Neural progenitor cell (in vitro differentiated cells): ENCODE measurements at regions not wholly inside any gene's neighbourhood (a gene's known extent, or its start where the extent isn't known, plus 50 kb on each side); places are given as distances from the start of the nearest gene placed in this dataset.

Experiments used
- DNase-seq: peaks from one replicate; pipeline ENCODE4 v3.0.0-alpha.2; 2016; ENCODE audit warnings: low spot score
- H2AFZ ChIP-seq: fragments of 200-600 bp; sonication (generic); replicated peaks from 2 replicates; pipeline ENCODE4 v1.6.1; 2016; ENCODE audit warnings: antibody characterized with exemption
- H3F3A ChIP-seq: fragments of 200-600 bp; sonication (generic); 2 replicates; pipeline ENCODE4 v1.6.1; 2016; ENCODE audit warnings: antibody characterized with exemption, low read depth
- H3K27ac ChIP-seq: fragments of 200-600 bp; sonication (generic); 2 replicates; pipeline ENCODE4 v1.5.1; 2016; ENCODE audit warnings: mild to moderate bottlenecking
- H3K27me3 ChIP-seq: fragments of 200-600 bp; sonication (generic); 2 replicates; pipeline ENCODE4 v1.6.1; 2016; ENCODE audit warnings: mild to moderate bottlenecking, moderate library complexity
- H3K36me3 ChIP-seq: fragments of 200-600 bp; sonication (generic); 2 replicates; pipeline ENCODE4 v1.5.1; 2016
- H3K4me1 ChIP-seq: fragments of 200-600 bp; sonication (generic); 2 replicates; pipeline ENCODE4 v1.6.1; 2016; ENCODE audit warnings: mixed run types
- H3K4me2 ChIP-seq: fragments of 200-600 bp; sonication (generic); 2 replicates; pipeline ENCODE4 v1.6.1; 2016
- H3K4me3 ChIP-seq: fragments of 200-600 bp; sonication (generic); 2 replicates; pipeline ENCODE4 v1.5.1; 2016
- H3K79me2 ChIP-seq: fragments of 200-600 bp; sonication (generic); 2 replicates; pipeline ENCODE4 v1.6.1; 2016; ENCODE audit warnings: low read depth
- H3K9ac ChIP-seq: fragments of 200-600 bp; sonication (generic); 2 replicates; pipeline ENCODE4 v1.6.1; 2016
- H3K9me3 ChIP-seq: fragments of 200-600 bp; sonication (generic); 2 replicates; pipeline ENCODE4 v1.5.1; 2016; ENCODE audit warnings: low read depth
- H4K20me1 ChIP-seq: fragments of 200-600 bp; sonication (generic); 2 replicates; pipeline ENCODE4 v1.6.1; 2016; ENCODE audit warnings: low read depth
- H3K27ac Mint-ChIP-seq: 3 replicates; pipeline ENCODE4 v1.8.0; 2021; ENCODE audit warnings: mixed read lengths
- H3K27me3 Mint-ChIP-seq: 2 replicates; pipeline ENCODE4 v1.8.0; 2022; ENCODE audit warnings: low read depth, mild to moderate bottlenecking, inconsistent platforms, moderate library complexity, mixed read lengths; ENCODE audit not compliant: insufficient read depth
- H3K36me3 Mint-ChIP-seq: 3 replicates; pipeline ENCODE4 v1.8.0; 2021; ENCODE audit warnings: mixed read lengths
- H3K4me1 Mint-ChIP-seq: 3 replicates; pipeline ENCODE4 v1.8.0; 2021; ENCODE audit warnings: mixed read lengths
- H3K4me3 Mint-ChIP-seq: 3 replicates; pipeline ENCODE4 v1.8.0; 2021; ENCODE audit warnings: mild to moderate bottlenecking, moderate library complexity, mixed read lengths
- H3K9me3 Mint-ChIP-seq: 3 replicates; pipeline ENCODE4 v1.8.0; 2020; ENCODE audit warnings: mixed read lengths
- EZH2 ChIP-seq: fragments of 200-600 bp; sonication (generic); IDR thresholded peaks from 2 replicates; pipeline ENCODE4 v1.6.1; 2017; ENCODE audit warnings: antibody characterized with exemption, mild to moderate bottlenecking, moderate library complexity
- EZH2phosphoT487 ChIP-seq: fragments of 200-600 bp; sonication (generic); IDR thresholded peaks from 2 replicates; pipeline ENCODE4 v1.6.1; 2017; ENCODE audit warnings: antibody characterized with exemption
- TF ChIP-seq, protein P1 (sequence below): fragments of 200-600 bp; sonication (generic); IDR thresholded peaks from 2 replicates; pipeline ENCODE4 v1.5.1; 2017; ENCODE audit warnings: antibody characterized with exemption, mild to moderate bottlenecking

DNA sequence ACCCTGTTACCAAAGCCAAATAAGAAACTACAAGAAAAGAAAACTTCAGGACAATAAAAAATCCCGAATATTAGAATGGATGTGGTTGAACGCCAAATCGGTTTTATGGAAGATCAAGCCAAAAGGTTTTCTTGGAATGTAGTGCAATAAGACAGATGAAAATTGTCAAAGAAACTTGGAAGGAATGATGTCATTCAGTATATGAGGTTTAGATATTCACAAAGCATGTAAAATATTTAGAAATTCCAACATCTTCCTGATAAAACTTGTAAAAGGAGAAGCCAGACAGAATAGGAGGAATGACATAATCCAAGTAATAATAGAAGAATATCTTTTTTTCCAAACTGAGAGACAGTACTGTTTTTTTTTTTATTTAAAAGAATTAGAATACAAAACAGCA, 130.3 kb upstream of the ZPLD1 start:
- no peaks in the 10 kb centered on the region for H3K36me3 Mint-ChIP-seq

DNA sequence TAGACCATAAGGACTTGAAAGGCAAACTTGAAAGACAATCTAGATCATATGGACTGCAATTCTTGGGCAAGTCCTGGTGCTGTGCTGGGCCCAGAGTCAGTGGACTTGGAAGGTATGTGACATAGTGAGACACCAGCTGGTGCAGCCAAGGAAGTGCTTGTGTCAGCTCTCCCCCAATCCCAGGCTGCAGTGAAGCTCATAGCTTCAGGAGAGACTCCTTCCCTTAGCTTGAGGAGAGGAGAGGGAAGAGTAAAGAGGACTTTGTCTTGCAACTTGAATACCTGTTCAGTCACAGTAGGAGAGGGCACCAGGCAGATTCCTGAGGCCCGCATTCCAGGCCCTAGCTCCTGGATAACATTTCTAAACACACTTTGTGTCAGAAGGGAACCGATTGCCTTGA, 127.4 kb upstream of the ZPLD1 start:
- H3K27ac ChIP-seq = no peak overlapping the region
- Mint-ChIP-seq H3K4me3 (no peak overlapping the region), H3K27ac (no peak overlapping the region), H3K4me1 (no peaks in the 10 kb centered on the region), H3K9me3 (peaks cover 3% of the 10 kb centered on the region), H3K27me3 (no peaks in the 10 kb centered on the region), H3K36me3 (no peaks in the 10 kb centered on the region)
- no peak overlapping the region for H3K4me2 ChIP-seq
- no peak overlapping the region for H3K9ac ChIP-seq
- TF ChIP-seq EZH2phosphoT487 (no peak), EZH2 (no peak)
- TF ChIP-seq, protein P1, sequence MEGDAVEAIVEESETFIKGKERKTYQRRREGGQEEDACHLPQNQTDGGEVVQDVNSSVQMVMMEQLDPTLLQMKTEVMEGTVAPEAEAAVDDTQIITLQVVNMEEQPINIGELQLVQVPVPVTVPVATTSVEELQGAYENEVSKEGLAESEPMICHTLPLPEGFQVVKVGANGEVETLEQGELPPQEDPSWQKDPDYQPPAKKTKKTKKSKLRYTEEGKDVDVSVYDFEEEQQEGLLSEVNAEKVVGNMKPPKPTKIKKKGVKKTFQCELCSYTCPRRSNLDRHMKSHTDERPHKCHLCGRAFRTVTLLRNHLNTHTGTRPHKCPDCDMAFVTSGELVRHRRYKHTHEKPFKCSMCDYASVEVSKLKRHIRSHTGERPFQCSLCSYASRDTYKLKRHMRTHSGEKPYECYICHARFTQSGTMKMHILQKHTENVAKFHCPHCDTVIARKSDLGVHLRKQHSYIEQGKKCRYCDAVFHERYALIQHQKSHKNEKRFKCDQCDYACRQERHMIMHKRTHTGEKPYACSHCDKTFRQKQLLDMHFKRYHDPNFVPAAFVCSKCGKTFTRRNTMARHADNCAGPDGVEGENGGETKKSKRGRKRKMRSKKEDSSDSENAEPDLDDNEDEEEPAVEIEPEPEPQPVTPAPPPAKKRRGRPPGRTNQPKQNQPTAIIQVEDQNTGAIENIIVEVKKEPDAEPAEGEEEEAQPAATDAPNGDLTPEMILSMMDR = no peak
- no peaks in the 10 kb centered on the region for H3K27me3 ChIP-seq
- no peaks in the 10 kb centered on the region for H3K9me3 ChIP-seq
- no peaks in the 10 kb centered on the region for H3F3A ChIP-seq
- H3K36me3 ChIP-seq = no peaks in the 10 kb centered on the region
- DNase-seq = no peak
- no peak overlapping the region for H2AFZ ChIP-seq
- H3K79me2 ChIP-seq = no peaks in the 10 kb centered on the region
- H3K4me1 ChIP-seq = no peaks in the 10 kb centered on the region
- H3K4me3 ChIP-seq = no peak overlapping the region
- no peaks in the 10 kb centered on the region for H4K20me1 ChIP-seq

More for the DNA sequence above, 130.3 kb upstream of the ZPLD1 start:
- H2AFZ ChIP-seq = no peak overlapping the region
- H3K79me2 ChIP-seq = no peaks in the 10 kb centered on the region
- H3K4me1 ChIP-seq = peaks cover 10% of the 10 kb centered on the region
- H3K4me2 ChIP-seq = no peak overlapping the region
- H3K4me3 ChIP-seq = no peak overlapping the region
- DNase-seq = no peak
- Mint-ChIP-seq H3K27ac (no peak overlapping the region), H3K4me3 (no peak overlapping the region), H3K4me1 (peaks cover 9% of the 10 kb centered on the region), H3K9me3 (peaks cover 3% of the 10 kb centered on the region), H3K27me3 (no peaks in the 10 kb centered on the region)
- H3F3A ChIP-seq = no peaks in the 10 kb centered on the region
- no peak overlapping the region for H3K27ac ChIP-seq
- no peaks in the 10 kb centered on the region for H3K27me3 ChIP-seq
- TF ChIP-seq, protein P1 = no peak
- TF ChIP-seq EZH2 (no peak), EZH2phosphoT487 (no peak)
- H3K36me3 ChIP-seq = no peaks in the 10 kb centered on the region
- no peaks in the 10 kb centered on the region for H3K9me3 ChIP-seq
- no peaks in the 10 kb centered on the region for H4K20me1 ChIP-seq
- no peak overlapping the region for H3K9ac ChIP-seq

- H3K4me1 Mint-ChIP-seq = peaks cover 2% of the 10 kb centered on the region
- no peak overlapping the region for H3K27ac Mint-ChIP-seq
- Histone ChIP-seq H3K9me3 (no peaks in the 10 kb centered on the region), H3K9ac (no peak overlapping the region), H3K27me3 (no peaks in the 10 kb centered on the region), H3K27ac (no peak overlapping the region), H3K4me2 (no peak overlapping the region), H3K36me3 (no peaks in the 10 kb centered on the region), H2AFZ (no peak overlapping the region), H3K4me1 (no peaks in the 10 kb centered on the region), H4K20me1 (no peaks in the 10 kb centered on the region), H3K79me2 (no peaks in the 10 kb centered on the region), H3F3A (no peaks in the 10 kb centered on the region), H3K4me3 (no peak overlapping the region)
- no peak for DNase-seq
- no peaks in the 10 kb centered on the region for H3K27me3 Mint-ChIP-seq
- TF ChIP-seq, protein P1 = no peak
- TF ChIP-seq EZH2 = no peak
- TF ChIP-seq EZH2phosphoT487 = no peak
- H3K4me3 Mint-ChIP-seq = no peak overlapping the region
- H3K36me3 Mint-ChIP-seq = no peaks in the 10 kb centered on the region
- H3K9me3 Mint-ChIP-seq = no peaks in the 10 kb centered on the region
These were observed 105.7 kb upstream of the ZPLD1 start for GRCh38 chr3:102329066-102329465.

DNA sequence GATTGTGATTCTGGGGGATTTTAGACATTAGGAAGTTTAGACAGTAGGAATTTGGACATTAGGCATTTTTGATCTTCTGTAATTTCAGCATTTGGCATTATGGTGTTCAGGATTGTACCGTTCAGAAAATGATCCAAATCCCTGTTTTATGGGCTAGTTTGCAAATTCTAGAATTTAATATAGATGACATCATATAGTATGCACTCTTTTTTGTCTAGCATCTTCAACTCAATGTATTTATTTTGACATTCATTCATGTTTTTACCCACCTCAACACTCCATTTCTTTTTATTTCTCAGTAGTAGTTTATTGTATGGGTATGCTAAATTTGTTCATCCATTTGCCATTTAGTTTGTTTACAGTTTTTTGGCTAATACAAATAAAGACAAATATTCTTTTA, 105.3 kb upstream of the ZPLD1 start:
- no peak for TF ChIP-seq EZH2
- TF ChIP-seq EZH2phosphoT487 = no peak
- TF ChIP-seq, protein P1 = no peak
- no peak for DNase-seq
- no peaks in the 10 kb centered on the region for H3K9me3 ChIP-seq
- Mint-ChIP-seq H3K27me3 (no peaks in the 10 kb centered on the region), H3K4me3 (no peak overlapping the region), H3K9me3 (no peaks in the 10 kb centered on the region), H3K27ac (no peak overlapping the region), H3K36me3 (no peaks in the 10 kb centered on the region), H3K4me1 (peaks cover 2% of the 10 kb centered on the region)
- H3K4me2 ChIP-seq = no peak overlapping the region
- H3K27ac ChIP-seq = no peak overlapping the region
- H3K36me3 ChIP-seq = no peaks in the 10 kb centered on the region
- no peak overlapping the region for H3K9ac ChIP-seq
- no peaks in the 10 kb centered on the region for H3K79me2 ChIP-seq
- H4K20me1 ChIP-seq = no peaks in the 10 kb centered on the region
- no peak overlapping the region for H2AFZ ChIP-seq
- H3K4me3 ChIP-seq = no peak overlapping the region
- no peaks in the 10 kb centered on the region for H3K27me3 ChIP-seq
- H3K4me1 ChIP-seq = peaks cover 1% of the 10 kb centered on the region
- H3F3A ChIP-seq = no peaks in the 10 kb centered on the region
